GM21515 (cell line): ENCODE measurements at regions not wholly inside any gene's neighbourhood (a gene's known extent, or its start where the extent isn't known, plus 50 kb on each side); places are given as distances from the start of the nearest gene placed in this dataset.
"Not testable (repeated sequence)": the region's sequence is repeated elsewhere in the genome, so short reads cannot be mapped to it uniquely, and the experiment has no call there.

Experiments
- ATAC-seq: cut with Tn5 transposase; IDR thresholded peaks from one replicate; pipeline ENCODE4 v1.9.1; 2021; ENCODE audit not compliant: unreplicated experiment

GRCh38 chr10:83723080-83723479 lies 416.2 kb upstream of the GHITM start:
- ATAC-seq, result no peak

DNA sequence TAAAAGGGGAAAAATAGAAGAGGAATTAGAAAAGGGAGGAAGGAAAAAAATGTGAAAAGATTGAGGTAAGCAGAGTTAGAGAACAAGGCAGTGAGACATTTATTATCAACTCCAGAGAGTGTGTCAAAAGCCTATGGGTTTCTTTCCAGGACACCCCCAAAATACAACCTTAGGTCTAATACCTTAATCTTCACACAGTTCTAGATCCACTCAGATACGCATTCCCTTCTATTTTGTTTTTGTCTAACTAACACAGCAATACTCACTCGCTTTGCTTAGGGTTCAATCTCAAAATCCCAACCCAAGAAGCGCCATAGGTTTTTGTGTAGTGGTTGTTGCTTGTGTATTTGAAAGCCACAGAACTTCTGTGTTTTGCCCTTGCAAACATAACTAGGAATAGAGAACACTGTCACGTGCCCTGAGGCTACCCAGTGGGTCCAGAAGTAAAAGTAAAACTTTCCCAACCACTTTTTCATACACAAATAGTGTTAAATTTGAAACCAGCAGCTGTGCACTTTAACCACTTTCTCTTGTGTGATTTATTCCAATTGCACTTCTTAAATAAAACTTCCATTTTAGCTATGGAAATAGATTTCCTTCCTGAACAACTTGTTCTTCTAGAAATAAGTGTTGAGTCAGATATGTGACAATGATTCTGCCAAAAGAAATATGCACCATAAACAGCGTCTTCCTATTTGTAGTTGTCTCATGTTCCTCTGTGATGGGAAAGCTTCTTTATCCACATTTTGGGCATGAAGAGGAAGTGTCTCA lies 414.7 kb upstream of the GHITM start:
- peak; percentile 90 for ATAC-seq

- ATAC-seq, result no peak
Measured at GRCh38 chr10:83725567-83725966, 413.7 kb upstream of the GHITM start.

GRCh38 chr10:83734278-83734677 lies 405.0 kb upstream of the GHITM start:
- ATAC-seq, result no peak

DNA sequence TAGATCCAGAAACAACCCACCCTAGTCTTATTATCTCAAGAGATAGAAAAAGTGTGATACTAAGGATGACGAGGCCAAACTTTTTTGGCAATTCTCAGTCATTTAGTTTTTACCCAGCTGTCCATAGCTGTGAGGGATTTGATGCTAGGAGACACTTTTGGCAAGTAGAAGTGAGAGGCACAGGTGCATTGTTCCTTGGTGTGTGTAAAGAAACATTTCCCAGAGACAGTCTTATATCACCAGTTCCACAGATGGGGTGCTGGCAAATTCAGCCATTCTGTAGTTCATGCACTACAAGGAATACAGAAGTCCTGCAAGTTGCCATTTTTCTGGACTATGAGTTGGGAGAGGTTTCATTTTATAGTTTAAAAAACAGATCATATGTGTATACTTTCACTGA lies 403.3 kb upstream of the GHITM start:
- no peak for ATAC-seq

DNA sequence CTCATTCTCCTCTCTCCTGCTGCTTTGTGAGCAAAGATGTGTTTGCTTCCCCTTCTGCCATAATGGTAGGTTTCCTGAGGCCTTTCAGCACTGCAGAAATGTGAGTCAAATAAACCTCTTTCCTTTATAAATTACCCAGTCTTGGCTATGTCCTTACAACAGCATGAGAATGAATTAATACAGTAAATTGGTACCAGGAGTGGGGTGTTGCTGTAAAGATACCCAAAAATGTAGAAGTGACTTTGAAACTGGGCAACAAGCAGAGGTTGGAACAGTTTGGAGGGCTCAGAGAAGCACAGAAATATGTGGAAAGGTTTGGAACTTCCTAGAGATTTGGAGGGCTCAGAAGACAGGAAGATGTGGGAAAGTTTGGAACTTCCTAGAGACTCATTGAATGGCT lies 388.7 kb upstream of the GHITM start:
- no peak for ATAC-seq

DNA sequence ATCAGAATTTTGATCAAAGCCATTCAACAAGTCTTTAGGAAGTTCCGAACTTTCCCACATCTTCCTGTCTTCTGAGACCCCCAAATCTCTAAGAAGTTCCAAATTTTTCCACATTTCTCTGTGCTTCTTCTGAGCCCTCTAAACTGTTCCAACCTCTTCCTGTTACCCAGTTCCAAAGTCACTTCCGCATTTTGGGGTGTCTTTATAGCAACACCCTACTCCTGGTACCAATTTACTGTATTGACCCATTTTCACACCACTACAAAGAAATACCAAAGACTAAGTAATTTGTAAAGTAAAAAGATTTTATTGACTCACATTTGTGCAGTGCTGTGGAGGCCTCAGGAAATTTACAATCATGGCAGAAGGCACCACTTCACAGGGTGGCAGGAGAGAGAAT lies 385.8 kb upstream of the GHITM start:
- no peak for ATAC-seq

DNA sequence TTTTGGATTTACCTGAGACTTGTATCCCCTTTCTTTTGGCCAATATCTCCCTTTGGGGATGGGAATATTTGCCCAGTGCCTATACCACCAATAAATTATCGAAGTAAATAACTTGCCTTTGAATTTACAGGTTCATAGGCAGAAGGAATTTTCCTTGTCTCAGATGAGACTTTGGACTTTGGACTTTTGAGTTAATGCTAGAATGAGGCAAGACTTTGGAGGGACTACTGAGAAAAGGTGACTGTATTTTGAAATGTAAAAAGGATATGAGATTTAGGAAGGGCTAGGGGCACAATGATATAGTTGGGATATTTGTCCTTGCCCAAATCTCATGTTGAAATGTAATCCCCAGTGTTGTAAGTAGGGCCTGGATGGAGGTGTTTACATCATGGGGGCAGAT lies 384.5 kb upstream of the GHITM start:
- ATAC-seq, result no peak

DNA sequence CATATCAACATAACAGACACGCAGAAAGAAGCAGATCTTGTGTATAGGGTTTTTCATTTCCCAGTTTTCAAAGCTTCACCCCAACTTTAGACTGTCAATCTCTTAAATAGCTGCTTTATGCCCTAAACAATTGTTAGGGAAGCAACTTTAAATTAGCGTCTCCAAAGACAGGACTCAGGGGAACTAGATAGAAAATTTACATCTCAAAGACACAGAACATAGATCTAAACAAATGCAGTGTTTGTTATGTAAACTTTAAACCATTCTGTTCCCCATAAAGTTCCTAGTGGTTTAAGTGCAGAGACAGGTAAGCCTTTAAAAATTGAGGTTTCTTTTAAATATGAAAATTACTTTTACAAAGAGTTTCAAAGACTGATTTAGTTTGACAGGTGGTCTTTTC lies 379.2 kb upstream of the GHITM start:
- no peak for ATAC-seq

DNA sequence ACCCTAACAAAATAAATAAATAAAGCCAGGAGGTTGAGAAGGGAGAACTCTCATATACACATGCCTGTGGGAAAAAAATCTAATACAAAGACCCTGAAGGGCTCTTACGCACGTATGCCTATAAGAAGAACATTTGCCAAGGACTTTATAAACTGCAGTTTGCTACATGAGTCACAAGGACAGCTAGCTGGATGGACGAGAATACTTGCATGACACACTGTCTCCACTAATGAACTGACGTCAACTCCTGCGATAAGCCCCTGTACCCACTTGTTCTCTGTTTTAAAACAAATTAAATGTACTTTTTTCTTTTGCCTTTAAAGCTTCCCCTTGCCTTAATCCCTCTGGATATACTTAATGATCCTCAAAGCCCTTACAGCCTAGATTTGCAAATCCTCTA lies 374.6 kb upstream of the GHITM start:
- no peak for ATAC-seq

GRCh38 chr10:83765731-83766130 lies 373.6 kb upstream of the GHITM start:
- ATAC-seq, result no peak

DNA sequence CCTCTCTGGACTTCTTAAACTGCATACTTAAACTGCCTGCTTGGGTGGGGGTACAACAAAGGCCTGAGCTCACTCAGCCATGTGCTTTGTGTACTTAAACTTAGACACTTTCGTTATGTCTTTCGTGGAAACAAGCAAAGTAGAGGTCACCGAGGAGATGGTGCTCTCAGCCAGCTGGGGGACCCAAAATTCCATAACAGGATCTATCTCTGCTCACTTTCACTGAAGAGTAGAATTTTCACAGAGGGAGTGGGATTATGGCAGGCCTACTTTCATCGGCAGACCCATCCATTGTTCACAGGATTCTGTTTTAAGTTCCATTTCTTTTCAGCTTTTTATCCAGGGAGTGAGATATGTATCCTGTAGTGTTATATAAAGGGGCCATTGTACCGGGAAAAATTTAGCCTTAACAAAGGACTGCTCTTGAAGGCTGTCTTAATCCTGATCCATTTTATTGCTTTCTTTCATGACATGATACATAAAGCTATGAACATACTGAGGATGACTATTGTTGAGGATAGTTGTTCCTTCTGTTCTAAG lies 370.0 kb upstream of the GHITM start:
- no peak for ATAC-seq

- not testable (repeated sequence) for ATAC-seq
Measured at GRCh38 chr10:83786701-83787100, 352.6 kb upstream of the GHITM start.

GRCh38 chr10:83801983-83802382 lies 337.3 kb upstream of the GHITM start:
- ATAC-seq, result no peak

- ATAC-seq, result no peak
Measured at GRCh38 chr10:83806717-83807116, 332.6 kb upstream of the GHITM start.

- no peak for ATAC-seq
Measured at GRCh38 chr10:83809001-83809400, 330.3 kb upstream of the GHITM start.

DNA sequence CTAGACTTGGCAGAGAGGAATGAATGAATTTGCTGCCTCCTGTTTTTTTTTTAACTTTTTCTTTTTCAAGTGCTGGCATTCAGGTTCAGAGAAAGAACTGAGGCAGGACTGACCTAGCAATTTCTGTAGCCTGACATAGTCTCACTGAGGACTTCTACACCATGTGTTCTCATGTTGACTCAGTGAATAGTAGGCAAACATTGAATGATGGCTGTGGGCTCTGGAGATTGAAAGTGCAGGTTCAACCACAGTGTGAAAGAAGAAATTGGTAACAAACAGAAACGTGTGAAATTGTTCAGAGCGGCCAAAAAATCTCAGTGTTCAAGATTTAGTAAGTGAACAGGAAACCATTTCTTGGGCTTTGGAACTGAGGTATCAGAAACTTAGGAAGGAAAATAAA lies 322.4 kb upstream of the GHITM start:
- no peak for ATAC-seq

DNA sequence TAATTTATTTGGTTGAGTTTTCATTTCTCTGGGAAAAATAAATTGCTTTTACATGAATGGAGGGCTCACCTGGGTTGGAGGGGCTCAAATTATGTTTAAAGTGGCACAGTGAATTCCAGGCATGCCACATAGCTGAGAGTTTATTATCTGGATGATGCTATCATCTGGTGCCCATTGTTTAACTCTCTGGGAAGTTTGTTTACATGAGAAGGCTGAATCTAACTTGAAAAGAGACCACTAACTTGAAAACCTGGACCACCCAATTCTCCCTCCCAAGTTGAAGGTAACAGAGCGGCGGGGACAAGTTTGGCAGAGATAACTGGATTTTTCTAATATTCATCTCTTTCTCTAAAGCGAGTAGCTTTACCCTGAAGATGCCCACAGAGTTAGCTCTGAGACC lies 321.5 kb upstream of the GHITM start:
- no peak for ATAC-seq

DNA sequence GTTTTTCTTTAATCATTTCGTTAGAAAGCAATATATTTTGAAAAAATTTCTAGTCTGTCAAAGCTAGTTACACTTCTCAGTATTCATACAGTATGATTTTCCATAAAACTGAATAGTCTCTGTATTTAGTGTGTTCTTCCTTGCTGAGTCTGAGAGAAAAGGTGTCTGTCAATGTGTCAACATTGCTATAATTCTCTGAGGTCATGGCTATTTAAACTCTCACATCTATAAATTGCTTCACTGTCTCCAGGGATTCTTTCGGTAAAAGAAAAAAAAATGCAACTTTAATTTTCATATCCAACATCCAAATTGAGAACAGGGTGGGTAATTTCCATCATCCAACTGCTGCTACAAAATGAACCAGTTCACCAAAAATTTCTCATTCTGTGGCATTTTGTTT lies 319.7 kb upstream of the GHITM start:
- ATAC-seq, result no peak

- ATAC-seq, result no peak
Measured at GRCh38 chr10:83820033-83820432, 319.3 kb upstream of the GHITM start.

DNA sequence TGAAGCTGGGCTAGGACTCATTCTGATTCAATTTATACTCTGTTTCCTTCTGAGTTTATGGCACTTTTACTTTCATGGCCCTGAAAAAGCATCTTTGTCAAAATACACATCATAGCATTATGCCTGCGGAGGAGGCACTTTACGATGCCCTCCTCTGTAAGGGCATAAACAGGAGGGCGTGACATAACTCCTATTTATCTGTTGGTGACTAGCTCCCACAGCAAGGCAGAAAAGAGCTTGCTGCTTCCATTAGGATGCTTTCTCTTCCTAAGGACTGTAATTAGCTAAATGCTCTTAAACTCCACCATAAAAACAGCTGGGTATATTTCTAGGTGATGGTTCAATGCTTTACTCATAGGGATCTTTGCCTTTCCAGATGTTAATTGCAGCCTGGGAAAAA lies 315.2 kb upstream of the GHITM start:
- ATAC-seq, result no peak

GRCh38 chr10:83834096-83834495 lies 305.2 kb upstream of the GHITM start:
- ATAC-seq, result no peak
